PC-3 (cell line): ENCODE measurements at regions not wholly inside any gene's neighbourhood (a gene's known extent, or its start where the extent isn't known, plus 50 kb on each side); places are given as distances from the start of the nearest gene placed in this dataset.

Source experiments
- ATAC-seq: fragments of 200-7000 bp; cut with Tn5 transposase; 2 replicates; pipeline ENCODE4 v1.9.1; 2020; ENCODE audit warnings: mild to moderate bottlenecking, moderate library complexity
- BruUV-seq: library from RNA; stranded (reverse); fragments of 400-500 nt; replicated peaks from 2 replicates; lab custom pipeline; 2021; lab: Mats Ljungman, UMichigan
- CTCF ChIA-PET: fragments of 300-600 bp; sonication (Branson Sonifier 250); formaldehyde crosslinking; loops from one replicate; lab custom pipeline; 2022; ENCODE audit warnings: antibody characterized with exemption; lab: Charles Lee
- POLR2A ChIA-PET: fragments of 300-600 bp; sonication (Branson Sonifier 250); formaldehyde crosslinking; loops from one replicate; lab custom pipeline; 2022; ENCODE audit warnings: antibody characterized with exemption; ENCODE audit not compliant: unreplicated experiment; lab: Charles Lee
- DNase-seq: peaks from one replicate; pipeline ENCODE4 v3.0.0-alpha.2; 2015
- H2AFZ ChIP-seq: fragments of 300-600 bp; sonication (generic); 2 replicates; pipeline ENCODE4 v1.6.0; 2016; ENCODE audit warnings: antibody characterized with exemption, low read length
- H3F3A ChIP-seq: fragments of 300-600 bp; sonication (generic); one replicate; pipeline ENCODE4 v1.6.0; 2017; ENCODE audit warnings: antibody characterized with exemption, low read length, control low read depth, mild to moderate bottlenecking; ENCODE audit not compliant: unreplicated experiment
- H3K27ac ChIP-seq: fragments of 300-600 bp; sonication (generic); 2 replicates; pipeline ENCODE4 v1.5.1; 2016; ENCODE audit warnings: mild to moderate bottlenecking, low read length
- H3K27me3 ChIP-seq: fragments of 300-600 bp; sonication (generic); 2 replicates; pipeline ENCODE4 v1.6.1; 2016; ENCODE audit warnings: low read length, mixed read lengths
- H3K36me3 ChIP-seq: fragments of 300-600 bp; sonication (generic); 2 replicates; pipeline ENCODE4 v1.6.1; 2016; ENCODE audit warnings: low read depth, mixed run types, low read length, mixed read lengths
- H3K4me1 ChIP-seq: fragments of 300-600 bp; sonication (generic); 2 replicates; pipeline ENCODE4 v1.5.1; 2016; ENCODE audit warnings: low read length; ENCODE audit not compliant: insufficient read depth
- H3K4me2 ChIP-seq: fragments of 300-600 bp; sonication (generic); 2 replicates; pipeline ENCODE4 v1.6.0; 2016; ENCODE audit warnings: low read length
- H3K4me3 ChIP-seq: fragments of 300-600 bp; sonication (generic); 2 replicates; pipeline ENCODE4 v1.5.1; 2016; ENCODE audit warnings: mild to moderate bottlenecking, low read length, mixed read lengths
- H3K79me2 ChIP-seq: fragments of 300-600 bp; sonication (generic); 2 replicates; pipeline ENCODE4 v1.6.1; 2017; ENCODE audit warnings: low read length, mixed read lengths
- H3K9ac ChIP-seq: fragments of 300-600 bp; sonication (generic); 2 replicates; pipeline ENCODE4 v1.6.0; 2016; ENCODE audit warnings: mild to moderate bottlenecking, low read length
- H3K9me2 ChIP-seq: fragments of 300-600 bp; sonication (generic); replicated peaks from 2 replicates; pipeline ENCODE4 v1.6.1; 2016; ENCODE audit warnings: mixed run types, low read length, mixed read lengths
- H3K9me3 ChIP-seq: fragments of 300-600 bp; sonication (generic); 2 replicates; pipeline ENCODE4 v1.6.1; 2016; ENCODE audit warnings: low read length, mixed read lengths
- H4K20me1 ChIP-seq: fragments of 300-600 bp; sonication (generic); 2 replicates; pipeline ENCODE4 v1.6.1; 2016; ENCODE audit warnings: low read length, mixed read lengths
- CTCF ChIP-seq: fragments of 300-600 bp; sonication (generic); conservative IDR thresholded peaks from 2 replicates; pipeline ENCODE4 v1.5.1; 2017; ENCODE audit warnings: antibody characterized with exemption, low read depth, mild to moderate bottlenecking, low read length
- EZH2 ChIP-seq: fragments of 300-600 bp; sonication (generic); IDR thresholded peaks from one replicate; pipeline ENCODE4 v1.6.1; 2017; ENCODE audit warnings: antibody characterized with exemption, mild to moderate bottlenecking, low read length; ENCODE audit not compliant: unreplicated experiment
- EZH2phosphoT487 ChIP-seq: fragments of 300-600 bp; sonication (generic); IDR thresholded peaks from 2 replicates; pipeline ENCODE4 v1.6.1; 2018; ENCODE audit warnings: mild to moderate bottlenecking, antibody characterized with exemption, low read length, borderline replicate concordance
- intact Hi-C: fragments of 100-400 bp; cut with micrococcal nuclease; formaldehyde crosslinking; loops from 2 replicates; pipeline ENCODE4 v1.9.0; 2023

DNA sequence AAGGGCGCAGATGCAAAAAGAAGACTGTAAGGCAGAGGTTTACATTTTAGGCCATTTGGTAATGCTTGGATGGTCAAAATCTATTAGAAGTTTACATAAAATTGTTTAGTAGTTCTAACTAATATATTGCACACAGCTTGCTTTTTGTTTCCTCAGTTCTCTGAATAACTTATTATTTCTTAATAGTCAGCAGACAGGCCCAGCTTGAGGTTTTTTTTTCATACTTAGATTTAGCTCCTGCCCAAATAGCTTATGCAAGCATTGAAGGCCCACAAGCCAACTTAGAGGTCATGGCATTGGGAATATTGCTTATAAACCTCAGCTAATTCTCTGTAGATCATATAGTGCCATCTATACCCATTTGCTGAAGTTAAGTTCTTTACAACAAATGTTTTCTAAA lies 172.5 kb downstream of the RAP2B start:
- H3K27ac ChIP-seq: no peak overlapping the region
- H3F3A ChIP-seq: no peaks in the 10 kb centered on the region
- no peak overlapping the region for H3K9ac ChIP-seq
- DNase-seq (no peak), ATAC-seq (no peak)
- no peak overlapping the region for H2AFZ ChIP-seq
- no peaks in the 10 kb centered on the region for H3K36me3 ChIP-seq
- BruUV-seq: no TSS peak
- no peaks in the 10 kb centered on the region for H3K9me3 ChIP-seq
- TF ChIP-seq EZH2 (no peak), CTCF (no peak), EZH2phosphoT487 (no peak)
- no peak overlapping the region for H3K4me3 ChIP-seq
- no peaks in the 10 kb centered on the region for H3K9me2 ChIP-seq
- no peaks in the 10 kb centered on the region for H3K79me2 ChIP-seq
- intact Hi-C loops: no loop called here
- POLR2A ChIA-PET: interaction anchor here (0.7 kb wide), 1 partner anchor 348 kb away, joined by 5 read pairs; no protein-coding TSS in a partner anchor
- CTCF ChIA-PET: no interaction called here
- H3K27me3 ChIP-seq: no peaks in the 10 kb centered on the region
- H3K4me1 ChIP-seq: no peaks in the 10 kb centered on the region
- no peaks in the 10 kb centered on the region for H4K20me1 ChIP-seq
- H3K4me2 ChIP-seq: no peak overlapping the region

DNA sequence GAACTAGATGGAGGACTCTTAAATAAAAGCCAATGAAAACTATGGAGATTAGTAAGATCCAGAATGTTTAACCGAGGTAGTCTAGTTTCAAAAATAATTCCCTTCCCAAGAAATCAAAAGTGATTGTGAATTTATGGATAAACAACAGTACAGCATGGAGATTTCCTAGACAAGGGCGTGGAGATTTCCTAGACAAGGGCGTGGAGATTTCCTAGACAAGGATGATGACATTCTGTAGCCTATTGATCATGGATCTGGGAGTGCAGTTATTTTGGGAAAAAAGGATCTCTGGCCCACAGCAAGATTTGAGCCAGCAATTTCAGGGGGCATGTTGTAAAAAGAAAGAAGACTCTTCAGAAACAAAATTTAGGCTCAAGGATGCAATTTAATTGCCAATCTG lies 175.3 kb downstream of the RAP2B start:
- DNase-seq: no peak
- no peaks in the 10 kb centered on the region for H3K9me2 ChIP-seq
- no peak for ATAC-seq
- BruUV-seq: no TSS peak
- H3K27me3 ChIP-seq: no peaks in the 10 kb centered on the region
- H3K4me2 ChIP-seq: no peak overlapping the region
- no peaks in the 10 kb centered on the region for H3K9me3 ChIP-seq
- no peak overlapping the region for H3K9ac ChIP-seq
- intact Hi-C loops: no loop called here
- ChIA-PET POLR2A (no interaction called here), CTCF (no interaction called here)
- H3K79me2 ChIP-seq: no peaks in the 10 kb centered on the region
- H3F3A ChIP-seq: no peaks in the 10 kb centered on the region
- H3K4me3 ChIP-seq: no peak overlapping the region
- H3K36me3 ChIP-seq: no peaks in the 10 kb centered on the region
- no peak overlapping the region for H3K27ac ChIP-seq
- no peaks in the 10 kb centered on the region for H3K4me1 ChIP-seq
- H2AFZ ChIP-seq: no peak overlapping the region
- TF ChIP-seq EZH2phosphoT487 (no peak), CTCF (no peak), EZH2 (no peak)
- H4K20me1 ChIP-seq: no peaks in the 10 kb centered on the region

GRCh38 chr3:153338487-153338886 lies 176.5 kb downstream of the RAP2B start:
- intact Hi-C loops: no loop called here
- H3K27ac ChIP-seq: no peak overlapping the region
- no peak overlapping the region for H2AFZ ChIP-seq
- H3K9ac ChIP-seq: no peak overlapping the region
- H3K9me3 ChIP-seq: no peaks in the 10 kb centered on the region
- no peaks in the 10 kb centered on the region for H3K79me2 ChIP-seq
- H3K4me2 ChIP-seq: no peak overlapping the region
- BruUV-seq: no TSS peak
- H3K27me3 ChIP-seq: no peaks in the 10 kb centered on the region
- no peaks in the 10 kb centered on the region for H3F3A ChIP-seq
- ChIA-PET CTCF (no interaction called here), POLR2A (no interaction called here)
- TF ChIP-seq CTCF (no peak), EZH2 (no peak), EZH2phosphoT487 (no peak)
- no peak overlapping the region for H3K4me3 ChIP-seq
- ATAC-seq: no peak
- H3K9me2 ChIP-seq: no peaks in the 10 kb centered on the region
- no peaks in the 10 kb centered on the region for H3K36me3 ChIP-seq
- H4K20me1 ChIP-seq: no peaks in the 10 kb centered on the region
- H3K4me1 ChIP-seq: no peaks in the 10 kb centered on the region
- DNase-seq: no peak
